Caco-2 (cell line): ENCODE measurements at regions not wholly inside any gene's neighbourhood (a gene's known extent, or its start where the extent isn't known, plus 50 kb on each side); places are given as distances from the start of the nearest gene placed in this dataset.

Source experiments
- BruUV-seq: library from RNA; stranded (reverse); fragments of 400-500 nt; replicated peaks from 2 replicates; lab custom pipeline; 2021; lab: Mats Ljungman, UMichigan
- CTCF ChIA-PET: fragments of 300-600 bp; sonication (Branson Sonifier 250); formaldehyde crosslinking; loops from one replicate; lab custom pipeline; 2022; ENCODE audit warnings: antibody characterized with exemption; lab: Charles Lee
- POLR2A ChIA-PET: fragments of 300-600 bp; sonication (Branson Sonifier 250); formaldehyde crosslinking; loops from one replicate; lab custom pipeline; 2022; ENCODE audit warnings: antibody characterized with exemption; lab: Charles Lee
- DNase-seq, 2 experiments: peaks; one replicate each; pipeline versions ENCODE4 v3.0.0 to v3.0.0-alpha.2; 2020 to 2022
- H3K27me3 ChIP-seq: replicated peaks from 2 replicates; pipeline ENCODE4 v1.6.0; 2011; ENCODE audit warnings: low read length; ENCODE audit not compliant: control insufficient read depth, insufficient read depth
- H3K36me3 ChIP-seq: 2 replicates; pipeline ENCODE4 v1.5.1; 2011; ENCODE audit warnings: low read length; ENCODE audit not compliant: control insufficient read depth, insufficient read depth
- H3K4me1 ChIP-seq: fragments of 250-450 bp; sonication (Bioruptor Pico); 2 replicates; pipeline ENCODE4 v1.5.1; 2020; ENCODE audit warnings: mild to moderate bottlenecking
- H3K4me3 ChIP-seq: 2 replicates; pipeline ENCODE4 v1.5.1; 2011; ENCODE audit warnings: low read depth, mild to moderate bottlenecking, control low read depth, low read length
- H3K9me3 ChIP-seq: fragments of 250-450 bp; sonication (Bioruptor Pico); 2 replicates; pipeline ENCODE4 v1.5.1; 2020; ENCODE audit warnings: mild to moderate bottlenecking, moderate library complexity
- H3K27ac Mint-ChIP-seq: one replicate; pipeline ENCODE4 v1.8.0; 2022; ENCODE audit warnings: mixed read lengths; ENCODE audit not compliant: unreplicated experiment
- H3K27me3 Mint-ChIP-seq: one replicate; pipeline ENCODE4 v1.8.0; 2022; ENCODE audit warnings: mixed read lengths; ENCODE audit not compliant: insufficient read depth, unreplicated experiment
- H3K36me3 Mint-ChIP-seq: one replicate; pipeline ENCODE4 v1.8.0; 2022; ENCODE audit warnings: mild to moderate bottlenecking, mixed read lengths; ENCODE audit not compliant: insufficient read depth, unreplicated experiment
- H3K4me1 Mint-ChIP-seq: one replicate; pipeline ENCODE4 v1.8.0; 2022; ENCODE audit warnings: low read depth, mixed read lengths; ENCODE audit not compliant: unreplicated experiment
- H3K4me3 Mint-ChIP-seq: one replicate; pipeline ENCODE4 v1.8.0; 2022; ENCODE audit warnings: mild to moderate bottlenecking, moderate library complexity, mixed read lengths; ENCODE audit not compliant: unreplicated experiment
- H3K9me3 Mint-ChIP-seq: one replicate; pipeline ENCODE4 v1.8.0; 2022; ENCODE audit warnings: mixed read lengths; ENCODE audit not compliant: unreplicated experiment
- intact Hi-C: fragments of 100-400 bp; cut with micrococcal nuclease; formaldehyde crosslinking; loops from one replicate; pipeline ENCODE4 v1.10.0; 2022; ENCODE audit not compliant: unreplicated experiment
- TF ChIP-seq, protein P1 (sequence below), 2 experiments: fragments of 200-600 bp in 1 of 2; IDR thresholded peaks; 1 replicate in 1 of 2; 2 replicates in 1 of 2; pipeline versions ENCODE4 v1.5.1 to v1.8.0; 2011 to 2022; ENCODE audit warnings: antibody characterized with exemption in 1 of 2, control low read depth in 1 of 2, inconsistent platforms in 1 of 2, low read depth in 1 of 2, low read length in 1 of 2, mild to moderate bottlenecking in 1 of 2, moderate library complexity in 1 of 2; ENCODE audit not compliant: insufficient read depth in 1 of 2, severe bottlenecking in 1 of 2, unreplicated experiment in 1 of 2

DNA sequence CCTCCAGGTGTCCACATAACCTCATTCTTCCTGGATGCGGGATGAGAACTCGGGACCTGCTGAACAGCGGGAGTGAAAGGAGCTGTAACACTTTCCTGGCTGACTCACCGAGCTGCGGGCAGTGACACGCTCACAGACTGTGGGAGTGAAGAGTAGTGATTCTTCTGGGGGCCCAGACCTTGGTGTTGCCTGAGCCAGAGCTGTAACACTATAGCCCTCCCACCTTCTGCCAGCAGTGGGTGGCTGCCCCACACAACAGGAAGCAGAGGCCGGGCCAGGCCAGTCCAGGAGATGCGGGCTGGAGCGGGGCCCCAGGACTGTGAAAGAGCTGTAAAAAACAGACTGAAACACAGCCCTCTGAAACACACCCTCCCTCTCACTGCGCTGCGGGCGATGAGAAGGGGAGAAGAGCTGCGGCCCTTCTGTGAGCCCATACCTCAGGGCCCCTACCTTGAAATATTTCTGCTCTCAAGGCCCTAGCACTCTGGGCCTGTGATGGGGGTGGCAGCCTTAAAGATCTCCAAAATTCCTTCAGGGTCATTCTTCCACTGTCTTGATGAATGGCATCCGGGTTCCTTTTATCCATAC, 464.0 kb upstream of the CCDC54 start:
- no TSS peak for BruUV-seq
- H3K4me3 Mint-ChIP-seq, result no peak overlapping the region
- H3K9me3 ChIP-seq, result no peaks in the 10 kb centered on the region
- no peak overlapping the region for H3K4me3 ChIP-seq
- no peaks in the 10 kb centered on the region for H3K4me1 Mint-ChIP-seq
- H3K36me3 ChIP-seq, result no peaks in the 10 kb centered on the region
- TF ChIP-seq, protein P1, sequence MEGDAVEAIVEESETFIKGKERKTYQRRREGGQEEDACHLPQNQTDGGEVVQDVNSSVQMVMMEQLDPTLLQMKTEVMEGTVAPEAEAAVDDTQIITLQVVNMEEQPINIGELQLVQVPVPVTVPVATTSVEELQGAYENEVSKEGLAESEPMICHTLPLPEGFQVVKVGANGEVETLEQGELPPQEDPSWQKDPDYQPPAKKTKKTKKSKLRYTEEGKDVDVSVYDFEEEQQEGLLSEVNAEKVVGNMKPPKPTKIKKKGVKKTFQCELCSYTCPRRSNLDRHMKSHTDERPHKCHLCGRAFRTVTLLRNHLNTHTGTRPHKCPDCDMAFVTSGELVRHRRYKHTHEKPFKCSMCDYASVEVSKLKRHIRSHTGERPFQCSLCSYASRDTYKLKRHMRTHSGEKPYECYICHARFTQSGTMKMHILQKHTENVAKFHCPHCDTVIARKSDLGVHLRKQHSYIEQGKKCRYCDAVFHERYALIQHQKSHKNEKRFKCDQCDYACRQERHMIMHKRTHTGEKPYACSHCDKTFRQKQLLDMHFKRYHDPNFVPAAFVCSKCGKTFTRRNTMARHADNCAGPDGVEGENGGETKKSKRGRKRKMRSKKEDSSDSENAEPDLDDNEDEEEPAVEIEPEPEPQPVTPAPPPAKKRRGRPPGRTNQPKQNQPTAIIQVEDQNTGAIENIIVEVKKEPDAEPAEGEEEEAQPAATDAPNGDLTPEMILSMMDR (IDR thresholded peaks at IDR 0.05; ENCODE audit: insufficient read depth in 1 of 2, low read depth in 1 of 2, low read length in 1 of 2, severe bottlenecking in 1 of 2, unreplicated experiment in 1 of 2), result no peak
- no peaks in the 10 kb centered on the region for H3K27me3 ChIP-seq
- CTCF ChIA-PET, result no interaction called here
- no peak for DNase-seq
- no peak overlapping the region for H3K27ac Mint-ChIP-seq
- no peaks in the 10 kb centered on the region for H3K27me3 Mint-ChIP-seq
- intact Hi-C loops, result no loop called here
- no peaks in the 10 kb centered on the region for H3K36me3 Mint-ChIP-seq
- POLR2A ChIA-PET, result no interaction called here
- no peaks in the 10 kb centered on the region for H3K4me1 ChIP-seq
- no peaks in the 10 kb centered on the region for H3K9me3 Mint-ChIP-seq

DNA sequence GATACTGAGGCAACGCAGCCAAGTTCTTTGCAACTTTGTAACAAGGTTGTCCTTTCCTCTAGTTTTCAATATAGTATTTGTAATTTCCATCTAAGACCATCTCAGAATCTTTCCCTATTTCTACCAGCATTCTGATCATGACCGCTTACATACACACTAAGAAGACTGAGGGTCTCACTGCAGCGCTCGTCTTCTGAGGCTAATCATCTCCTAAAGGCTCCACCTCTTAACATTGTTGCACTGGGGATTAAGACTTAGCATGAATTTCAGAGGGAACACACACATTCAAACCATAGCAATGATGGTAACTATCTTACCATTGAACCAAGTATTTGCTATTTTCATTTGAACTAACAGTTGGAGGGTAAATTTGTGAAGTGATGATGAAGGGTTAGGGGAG, 463.3 kb upstream of the CCDC54 start:
- Mint-ChIP-seq H3K4me3 (no peak overlapping the region), H3K27me3 (no peaks in the 10 kb centered on the region), H3K9me3 (no peaks in the 10 kb centered on the region), H3K27ac (no peak overlapping the region), H3K4me1 (no peaks in the 10 kb centered on the region), H3K36me3 (no peaks in the 10 kb centered on the region)
- CTCF ChIA-PET, result no interaction called here
- Histone ChIP-seq H3K4me1 (no peaks in the 10 kb centered on the region), H3K9me3 (no peaks in the 10 kb centered on the region), H3K36me3 (no peaks in the 10 kb centered on the region), H3K4me3 (no peak overlapping the region), H3K27me3 (no peaks in the 10 kb centered on the region)
- intact Hi-C loops, result no loop called here
- POLR2A ChIA-PET, result no interaction called here
- TF ChIP-seq, protein P1 (IDR thresholded peaks at IDR 0.05; ENCODE audit: insufficient read depth in 1 of 2, low read depth in 1 of 2, low read length in 1 of 2, severe bottlenecking in 1 of 2, unreplicated experiment in 1 of 2), result no peak
- no TSS peak for BruUV-seq
- no peak for DNase-seq

DNA sequence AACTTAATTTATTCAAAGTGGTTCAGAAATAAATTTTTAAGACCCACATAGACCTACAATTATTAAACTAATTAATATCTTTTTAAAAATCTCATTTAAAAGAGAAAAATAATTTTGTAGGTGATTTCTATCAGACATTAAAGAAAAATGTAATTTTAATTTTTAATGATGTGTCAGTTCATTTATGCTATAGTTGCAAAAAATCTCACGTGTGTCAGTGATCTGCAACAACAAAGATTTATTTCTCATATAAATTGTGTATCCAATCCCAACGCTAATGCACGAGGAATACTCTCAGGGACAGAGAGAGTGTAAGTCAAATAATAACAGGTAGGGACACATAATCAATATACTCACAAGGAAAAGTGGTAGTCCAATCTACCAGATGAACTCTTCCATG, 456.6 kb upstream of the CCDC54 start:
- intact Hi-C loops, result no loop called here

More for the DNA sequence above, 456.6 kb upstream of the CCDC54 start:
- Histone ChIP-seq H3K4me1 (no peaks in the 10 kb centered on the region; the same call in 1 of the 2 replicates), H3K27me3 (no peaks in the 10 kb centered on the region), H3K4me3 (no peak overlapping the region), H3K9me3 (no peaks in the 10 kb centered on the region), H3K36me3 (no peaks in the 10 kb centered on the region)
- H3K4me1 Mint-ChIP-seq, result no peaks in the 10 kb centered on the region
- no peaks in the 10 kb centered on the region for H3K27me3 Mint-ChIP-seq
- no peak for DNase-seq
- H3K27ac Mint-ChIP-seq, result no peak overlapping the region
- H3K36me3 Mint-ChIP-seq, result no peaks in the 10 kb centered on the region
- H3K9me3 Mint-ChIP-seq, result no peaks in the 10 kb centered on the region
- H3K4me3 Mint-ChIP-seq, result no peak overlapping the region
- CTCF ChIA-PET, result no interaction called here
- BruUV-seq, result no TSS peak
- TF ChIP-seq, protein P1 (IDR thresholded peaks at IDR 0.05; ENCODE audit: insufficient read depth in 1 of 2, low read depth in 1 of 2, low read length in 1 of 2, severe bottlenecking in 1 of 2, unreplicated experiment in 1 of 2), result no peak
- POLR2A ChIA-PET, result no interaction called here
